GM12872 (cell line): ENCODE measurements at regions not wholly inside any gene's neighbourhood (a gene's known extent, or its start where the extent isn't known, plus 50 kb on each side); places are given as distances from the start of the nearest gene placed in this dataset.

ENCODE experiments used
- TF ChIP-seq, protein P1 (sequence below): IDR thresholded peaks from 3 replicates; pipeline ENCODE4 v1.5.1; 2011; ENCODE audit warnings: low read depth, mild to moderate bottlenecking, low read length, moderate library complexity; ENCODE audit not compliant: insufficient read depth

DNA sequence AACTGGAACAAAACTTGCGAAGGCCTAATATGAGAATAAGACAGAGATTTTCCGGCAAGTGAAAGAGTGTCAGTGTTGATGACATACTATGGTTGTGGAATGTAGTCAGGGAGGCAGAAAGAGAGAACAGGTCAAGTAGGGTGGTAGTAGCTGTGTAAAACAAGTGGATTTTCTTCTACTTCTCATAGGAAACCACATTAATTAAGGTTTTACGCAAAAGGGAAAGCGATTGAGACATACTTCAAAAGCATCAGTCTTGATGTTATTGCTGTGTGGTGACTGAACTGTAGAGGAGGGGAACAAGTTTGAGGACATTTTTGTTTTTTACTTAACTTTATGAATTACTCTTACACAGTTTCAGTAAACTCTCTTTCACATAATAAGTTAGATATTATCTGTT, 186.0 kb upstream of the CNTN5 start:
- TF ChIP-seq, protein P1, sequence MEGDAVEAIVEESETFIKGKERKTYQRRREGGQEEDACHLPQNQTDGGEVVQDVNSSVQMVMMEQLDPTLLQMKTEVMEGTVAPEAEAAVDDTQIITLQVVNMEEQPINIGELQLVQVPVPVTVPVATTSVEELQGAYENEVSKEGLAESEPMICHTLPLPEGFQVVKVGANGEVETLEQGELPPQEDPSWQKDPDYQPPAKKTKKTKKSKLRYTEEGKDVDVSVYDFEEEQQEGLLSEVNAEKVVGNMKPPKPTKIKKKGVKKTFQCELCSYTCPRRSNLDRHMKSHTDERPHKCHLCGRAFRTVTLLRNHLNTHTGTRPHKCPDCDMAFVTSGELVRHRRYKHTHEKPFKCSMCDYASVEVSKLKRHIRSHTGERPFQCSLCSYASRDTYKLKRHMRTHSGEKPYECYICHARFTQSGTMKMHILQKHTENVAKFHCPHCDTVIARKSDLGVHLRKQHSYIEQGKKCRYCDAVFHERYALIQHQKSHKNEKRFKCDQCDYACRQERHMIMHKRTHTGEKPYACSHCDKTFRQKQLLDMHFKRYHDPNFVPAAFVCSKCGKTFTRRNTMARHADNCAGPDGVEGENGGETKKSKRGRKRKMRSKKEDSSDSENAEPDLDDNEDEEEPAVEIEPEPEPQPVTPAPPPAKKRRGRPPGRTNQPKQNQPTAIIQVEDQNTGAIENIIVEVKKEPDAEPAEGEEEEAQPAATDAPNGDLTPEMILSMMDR: no peak

DNA sequence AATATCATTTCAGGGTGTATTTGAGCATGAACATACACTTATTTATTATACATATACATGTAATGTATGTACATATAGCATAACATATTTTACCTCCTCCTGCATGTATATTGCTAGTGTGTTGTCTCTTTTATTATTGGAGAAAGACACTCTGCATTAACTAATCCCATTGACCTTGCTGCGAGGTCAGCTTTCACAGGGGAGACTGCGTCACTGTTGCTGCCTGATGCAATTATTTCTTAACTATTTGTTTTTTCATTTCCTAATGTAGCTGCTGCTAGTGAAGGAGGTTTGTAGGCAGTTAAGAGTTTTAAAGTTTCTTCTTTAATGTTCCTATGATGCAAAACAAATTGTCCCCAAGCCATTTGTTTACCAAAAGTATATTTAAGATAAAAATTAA, 185.4 kb upstream of the CNTN5 start:
- TF ChIP-seq, protein P1: no peak

DNA sequence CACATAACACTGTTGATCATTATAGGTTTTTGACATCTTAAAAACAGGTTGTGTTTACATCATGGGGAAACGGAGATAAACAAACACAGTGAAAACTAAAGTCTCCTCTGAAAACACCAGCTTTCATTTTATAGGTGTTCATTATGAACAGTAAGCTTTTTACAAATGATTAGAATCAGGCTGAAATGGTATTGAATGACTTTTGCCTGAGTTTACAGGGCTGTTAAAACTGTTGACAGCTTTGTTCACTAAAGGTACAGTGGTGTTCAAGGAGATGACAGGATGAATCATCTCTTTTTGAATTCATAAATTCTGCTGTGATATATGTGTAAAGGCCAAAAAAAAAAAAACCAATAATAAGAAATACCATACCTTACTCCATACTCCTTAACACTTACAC, 184.6 kb upstream of the CNTN5 start:
- TF ChIP-seq, protein P1: no peak

DNA sequence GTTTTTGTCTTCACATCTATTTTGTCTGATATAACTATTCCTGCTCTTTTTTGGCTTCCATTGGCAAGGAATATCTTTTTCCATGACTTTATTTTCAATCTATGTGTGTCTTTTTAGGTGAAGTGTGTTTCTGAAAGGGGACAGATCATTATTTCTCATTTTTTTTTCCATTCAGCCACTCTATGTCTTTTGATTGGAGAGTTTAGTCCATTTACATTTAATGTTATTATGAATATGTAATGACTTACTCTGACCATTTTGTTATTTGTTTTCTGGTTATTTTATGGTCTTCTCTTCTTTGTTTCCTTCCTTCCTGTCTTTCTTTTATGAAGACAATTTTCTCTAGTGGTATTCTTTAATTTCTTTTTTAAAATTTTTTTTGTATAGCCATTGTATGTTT, 178.6 kb upstream of the CNTN5 start:
- TF ChIP-seq, protein P1: no peak

DNA sequence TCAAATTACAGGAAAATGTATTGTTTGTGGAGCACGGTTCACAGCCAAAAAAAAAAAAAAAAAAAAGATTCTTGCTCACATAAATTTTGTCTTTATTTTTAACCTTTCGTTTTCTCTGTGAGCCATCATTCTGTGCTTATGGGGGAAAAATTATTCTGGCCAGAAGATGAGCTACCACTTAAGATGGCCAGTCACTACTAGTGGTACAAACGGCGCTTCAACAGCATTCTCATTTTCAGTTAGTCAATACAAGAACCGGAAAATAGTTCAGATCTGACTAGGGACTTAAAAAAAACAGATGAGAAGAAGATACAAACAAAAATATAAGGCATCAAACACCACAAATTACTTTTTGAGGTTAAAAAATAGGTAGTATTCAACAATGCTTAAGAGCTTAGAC, 158.6 kb upstream of the CNTN5 start:
- TF ChIP-seq, protein P1: no peak

DNA sequence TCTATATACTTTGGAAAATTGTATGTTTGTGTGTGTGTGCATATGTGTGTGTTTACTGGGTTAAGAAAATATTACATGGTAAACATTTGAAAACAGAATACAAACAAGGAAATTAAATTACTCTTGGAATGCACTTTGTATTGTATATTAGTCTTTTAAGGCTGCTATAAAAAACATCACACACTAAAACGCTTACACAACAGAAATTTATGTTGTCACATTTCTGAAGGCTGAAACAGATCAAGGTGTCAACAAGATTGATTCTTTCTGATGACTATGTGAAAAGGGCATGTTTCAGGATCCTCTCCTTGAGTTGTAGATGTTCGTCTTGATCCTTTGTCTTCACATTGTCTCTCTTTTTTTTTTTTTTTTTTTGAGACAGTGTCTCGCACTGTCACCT, 149.1 kb upstream of the CNTN5 start:
- TF ChIP-seq, protein P1: no peak

DNA sequence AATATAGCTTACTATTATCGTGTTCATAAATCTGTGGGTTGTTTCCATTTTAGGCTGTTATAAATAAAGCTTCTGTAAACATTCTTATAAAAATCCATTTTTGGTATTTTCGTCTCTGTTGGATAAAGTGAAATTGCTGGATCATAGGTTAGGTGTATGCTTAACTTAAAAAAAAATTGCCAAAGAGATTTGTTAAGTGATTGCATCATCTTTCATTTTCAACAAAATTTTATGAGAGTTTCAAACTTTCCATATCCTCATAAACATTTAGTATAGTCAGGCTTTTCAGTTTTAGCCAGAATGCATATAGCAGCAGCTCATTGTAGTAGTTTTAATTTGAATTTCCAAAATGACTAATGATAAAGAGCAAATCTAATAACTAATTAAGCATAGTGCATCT, 146.7 kb upstream of the CNTN5 start:
- TF ChIP-seq, protein P1: no peak

DNA sequence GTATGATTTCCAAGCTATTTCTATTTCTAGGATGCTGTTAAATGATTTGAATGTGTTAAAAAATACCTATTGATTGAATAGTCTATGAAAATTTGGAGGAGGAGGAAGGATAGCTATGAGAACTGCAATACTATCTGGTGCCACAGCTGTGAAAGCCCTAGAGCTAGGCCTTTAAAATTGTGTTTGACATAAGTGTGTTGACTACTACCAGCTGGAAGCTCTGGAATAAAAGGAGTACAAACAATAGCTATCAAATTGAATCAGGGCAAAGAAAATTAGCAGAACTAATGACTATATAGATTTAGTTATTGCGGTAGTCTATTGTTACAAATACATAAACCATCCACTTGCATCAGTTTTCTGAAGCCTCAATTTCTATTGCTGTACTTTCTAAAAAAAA, 124.8 kb upstream of the CNTN5 start:
- TF ChIP-seq, protein P1: no peak
